ENCODE measurements at regions not wholly inside any gene's neighbourhood (a gene's known extent, or its start where the extent isn't known, plus 50 kb on each side); places are given as distances from the start of the nearest gene placed in this dataset.

- TF ChIP-seq ZFP36 (IDR thresholded peaks at IDR 0.05; ENCODE audit: borderline replicate concordance, low read depth, low read length, partially characterized antibody) (no peak), ZBTB33 (CRISPR knock-in tag; IDR thresholded peaks at IDR 0.05) (no peak), SALL1 (CRISPR knock-in tag; IDR thresholded peaks at IDR 0.05) (no peak)
These were observed 765.9 kb upstream of the GRM7 start for GRCh38 chr3:6095006-6095405.
